Trophoblast cell (in vitro differentiated cells and primary cell): ENCODE measurements at regions not wholly inside any gene's neighbourhood (a gene's known extent, or its start where the extent isn't known, plus 50 kb on each side); places are given as distances from the start of the nearest gene placed in this dataset.
A peak's percentile ranks its signal among the peaks of the same experiment; 100 is the strongest.
"Not testable (repeated sequence)": the region's sequence is repeated elsewhere in the genome, so short reads cannot be mapped to it uniquely, and the experiment has no call there.

Experiments
- DNase-seq, 2 donors: peaks; one replicate each; pipeline ENCODE4 v3.0.0-alpha.2; 2016
- H2AFZ ChIP-seq: 2 replicates; pipeline ENCODE4 v1.6.1; 2013; ENCODE audit warnings: low read length, moderate library complexity, mild to moderate bottlenecking; ENCODE audit not compliant: insufficient read depth, poor library complexity
- H2AK5ac ChIP-seq: 2 replicates; pipeline ENCODE4 v1.6.1; 2013; ENCODE audit warnings: mild to moderate bottlenecking, low read length
- H2BK120ac ChIP-seq: 2 replicates; pipeline ENCODE4 v1.6.1; 2013; ENCODE audit warnings: low read length, mild to moderate bottlenecking, moderate library complexity; ENCODE audit not compliant: insufficient read depth, poor library complexity
- H2BK12ac ChIP-seq: 2 replicates; pipeline ENCODE4 v1.6.1; 2013; ENCODE audit warnings: mild to moderate bottlenecking, low read length, moderate library complexity
- H2BK5ac ChIP-seq: 2 replicates; pipeline ENCODE4 v1.6.1; 2013; ENCODE audit warnings: low read length, low read depth, moderate library complexity, mild to moderate bottlenecking; ENCODE audit not compliant: poor library complexity
- H3K14ac ChIP-seq: 2 replicates; pipeline ENCODE4 v1.6.1; 2013; ENCODE audit warnings: mild to moderate bottlenecking, low read length
- H3K18ac ChIP-seq: 2 replicates; pipeline ENCODE4 v1.6.1; 2013; ENCODE audit warnings: mild to moderate bottlenecking, low read length
- H3K23ac ChIP-seq: 2 replicates; pipeline ENCODE4 v1.6.1; 2013; ENCODE audit warnings: low read length
- H3K27ac ChIP-seq: 2 replicates; pipeline ENCODE4 v1.5.1; 2013; ENCODE audit warnings: low read depth, mild to moderate bottlenecking, inconsistent platforms, low read length, moderate library complexity
- H3K27me3 ChIP-seq: 2 replicates; pipeline ENCODE4 v1.6.1; 2013; ENCODE audit warnings: inconsistent platforms, mild to moderate bottlenecking, low read length, moderate library complexity; ENCODE audit not compliant: insufficient read depth
- H3K36me3 ChIP-seq, 2 experiments: 1 replicate in 1 of 2; 2 replicates in 1 of 2; pipeline ENCODE4 v1.6.1; 2013; ENCODE audit warnings: low read length in 2 of 2, mild to moderate bottlenecking in 2 of 2, moderate library complexity in 1 of 2; ENCODE audit not compliant: insufficient read depth in 2 of 2, control insufficient read depth in 1 of 2
- H3K4ac ChIP-seq: 2 replicates; pipeline ENCODE4 v1.6.1; 2013; ENCODE audit warnings: low read depth, mild to moderate bottlenecking, low read length, moderate library complexity
- H3K4me1 ChIP-seq, 2 experiments: 1 replicate in 1 of 2; 2 replicates in 1 of 2; pipeline ENCODE4 v1.6.1; 2013; ENCODE audit warnings: low read length in 2 of 2, mild to moderate bottlenecking in 2 of 2, moderate library complexity in 1 of 2; ENCODE audit not compliant: insufficient read depth in 2 of 2, control insufficient read depth in 1 of 2
- H3K4me2 ChIP-seq: 2 replicates; pipeline ENCODE4 v1.6.1; 2013; ENCODE audit warnings: inconsistent platforms, mild to moderate bottlenecking, low read length, moderate library complexity
- H3K4me3 ChIP-seq: 2 replicates; pipeline ENCODE4 v1.5.1; 2013; ENCODE audit warnings: mild to moderate bottlenecking, low read depth, low read length, inconsistent platforms
- H3K79me1 ChIP-seq: one replicate; pipeline ENCODE4 v1.6.1; 2013; ENCODE audit warnings: low read length
- H3K79me2 ChIP-seq: 2 replicates; pipeline ENCODE4 v1.6.1; 2013; ENCODE audit warnings: low read length, mild to moderate bottlenecking; ENCODE audit not compliant: control insufficient read depth, insufficient read depth, poor library complexity
- H3K9ac ChIP-seq: 2 replicates; pipeline ENCODE4 v1.6.1; 2013; ENCODE audit warnings: mild to moderate bottlenecking, low read length
- H3K9me3 ChIP-seq: 2 replicates; pipeline ENCODE4 v1.6.1; 2013; ENCODE audit warnings: low read depth, mild to moderate bottlenecking, control low read depth, inconsistent platforms, low read length; ENCODE audit not compliant: insufficient read depth
- H4K12ac ChIP-seq: 2 replicates; pipeline ENCODE4 v1.6.1; 2013; ENCODE audit warnings: low read depth, mild to moderate bottlenecking, low read length, moderate library complexity
- H4K8ac ChIP-seq: 2 replicates; pipeline ENCODE4 v1.6.1; 2013; ENCODE audit warnings: low read depth, mild to moderate bottlenecking, low read length, moderate library complexity
- H4K91ac ChIP-seq: one replicate; pipeline ENCODE4 v1.6.1; 2013; ENCODE audit warnings: low read depth, mild to moderate bottlenecking, low read length, moderate library complexity
- WGBS: extraction: QIAGEN DNeasy Blood & Tissue Kit; methylation state at CpG from one replicate; pipeline ENCODE4 v1.1.7; 2013; ENCODE audit warnings: missing lambda C conversion rate; ENCODE audit not compliant: insufficient read length, insufficient coverage; ENCODE audit errors: extremely low coverage; 5-methylcytosine and 5-hydroxymethylcytosine counted together

DNA sequence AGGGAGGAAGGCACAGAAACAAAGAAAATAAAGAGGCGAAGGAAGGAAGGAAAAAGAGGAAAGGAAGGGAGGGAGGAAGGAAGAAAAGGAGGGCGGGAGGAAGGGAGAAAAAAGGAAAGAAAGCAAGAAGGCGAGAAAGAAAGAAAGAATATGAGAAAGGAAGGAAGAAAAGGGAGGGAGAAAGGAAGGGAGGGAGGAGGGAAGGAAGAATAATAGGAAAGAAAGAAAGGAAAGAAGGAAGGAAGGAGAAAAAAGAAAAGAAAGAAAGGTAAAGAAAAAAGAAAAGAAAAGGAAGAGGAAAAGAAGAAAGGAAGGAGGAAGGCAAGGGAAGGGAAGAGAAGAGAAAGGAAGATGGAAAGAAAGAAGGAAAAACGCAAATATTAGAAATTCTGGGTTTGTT lies 145.2 kb upstream of the TP53TG3C start:
- WGBS: no CpG with 5 or more reads among the region's 4 CpGs
- not testable (repeated sequence) for H3K4ac ChIP-seq, H4K8ac ChIP-seq, H3K27me3 ChIP-seq, H4K12ac ChIP-seq, H3K9ac ChIP-seq, H3K14ac ChIP-seq, H2AFZ ChIP-seq, H3K27ac ChIP-seq, H2BK5ac ChIP-seq, H3K79me2 ChIP-seq, H2BK120ac ChIP-seq, H3K4me1 ChIP-seq, H3K23ac ChIP-seq, H3K9me3 ChIP-seq, H2AK5ac ChIP-seq, H2BK12ac ChIP-seq, H3K18ac ChIP-seq, H3K4me2 ChIP-seq, H3K36me3 ChIP-seq, H3K79me1 ChIP-seq, H3K4me3 ChIP-seq, H4K91ac ChIP-seq, DNase-seq

DNA sequence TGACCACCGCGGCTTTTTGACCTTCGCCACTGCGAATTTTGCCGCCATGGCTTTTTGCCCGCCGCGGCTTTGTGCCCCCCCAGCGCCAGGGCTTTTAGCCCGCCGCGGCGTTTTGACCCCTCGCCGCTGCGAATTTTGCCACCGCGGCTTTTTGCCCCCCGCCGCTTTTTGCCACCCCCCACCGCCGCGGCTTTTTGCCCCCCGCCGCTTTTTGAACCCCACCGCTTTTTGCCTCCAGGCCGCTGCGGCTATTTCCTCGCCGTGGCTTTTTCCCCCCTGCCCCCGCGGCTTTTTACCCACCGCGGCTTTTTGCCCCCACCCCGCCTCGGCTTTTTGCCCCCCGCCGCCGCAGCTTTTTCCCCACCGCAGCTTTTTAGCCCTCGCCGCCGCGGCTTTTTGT lies 134.8 kb upstream of the TP53TG3C start:
- WGBS: no CpG with 5 or more reads among the region's 44 CpGs

DNA sequence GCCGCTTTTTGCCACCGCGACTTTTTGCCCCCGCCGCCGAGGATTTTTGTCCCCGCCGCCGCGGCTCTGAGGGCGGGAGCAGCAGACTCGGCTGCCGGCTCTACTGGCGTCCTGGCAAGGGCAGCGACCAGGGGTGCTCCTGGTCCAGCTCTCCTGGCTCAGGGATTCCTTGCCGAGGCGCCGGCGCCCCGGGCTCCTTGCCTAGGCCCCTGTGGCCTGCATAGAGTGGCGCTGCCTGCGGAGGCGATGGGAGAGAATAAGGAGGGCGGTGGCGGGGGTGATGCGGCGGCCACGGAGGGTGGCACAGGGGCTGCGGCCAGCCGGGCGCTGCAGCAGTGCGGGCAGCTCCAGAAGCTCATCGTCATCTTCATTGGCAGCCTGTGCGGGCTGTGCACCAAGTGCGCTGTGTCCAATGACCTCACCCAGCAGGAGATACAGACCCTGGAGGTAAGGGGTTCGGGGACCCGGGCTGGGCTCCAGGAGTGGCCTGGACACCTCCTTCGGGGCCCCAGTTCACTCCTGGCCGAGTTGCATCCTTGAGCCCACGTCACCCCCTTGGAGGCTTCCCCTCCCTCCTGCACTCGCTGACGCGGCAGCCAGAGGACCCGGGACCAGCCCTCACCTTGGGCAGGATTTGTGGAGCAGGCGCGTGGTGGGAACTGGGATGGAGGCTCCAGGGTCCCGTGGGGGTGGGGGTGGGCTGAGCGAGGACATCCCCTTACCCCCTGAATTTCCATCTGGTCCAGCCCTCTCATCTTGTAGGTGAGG lies 134.2 kb upstream of the TP53TG3C start:
- H4K8ac ChIP-seq: not testable (repeated sequence)

More for the DNA sequence above, 134.8 kb upstream of the TP53TG3C start:
- Histone ChIP-seq H4K91ac (no peak overlapping the region), H3K4me3 (no peak overlapping the region), H3K23ac (no peak overlapping the region), H4K8ac (no peak overlapping the region), H3K4me1 (no peaks in the 10 kb centered on the region), H2AK5ac (no peak overlapping the region), H3K14ac (no peak overlapping the region), H3K9ac (no peak overlapping the region), H3K18ac (no peak overlapping the region), H3K79me2 (no peaks in the 10 kb centered on the region), H3K27ac (no peak overlapping the region), H3K4ac (no peak overlapping the region), H3K27me3 (no peaks in the 10 kb centered on the region), H2AFZ (no peak overlapping the region), H4K12ac (no peak overlapping the region), H3K4me2 (no peak overlapping the region), H2BK5ac (no peak overlapping the region), H2BK12ac (no peak overlapping the region), H3K9me3 (no peaks in the 10 kb centered on the region), H3K79me1 (no peaks in the 10 kb centered on the region), H3K36me3 (no peaks in the 10 kb centered on the region), H2BK120ac (no peak overlapping the region)
- peak in 1 of 2 donors; percentile 0 for DNase-seq

DNA sequence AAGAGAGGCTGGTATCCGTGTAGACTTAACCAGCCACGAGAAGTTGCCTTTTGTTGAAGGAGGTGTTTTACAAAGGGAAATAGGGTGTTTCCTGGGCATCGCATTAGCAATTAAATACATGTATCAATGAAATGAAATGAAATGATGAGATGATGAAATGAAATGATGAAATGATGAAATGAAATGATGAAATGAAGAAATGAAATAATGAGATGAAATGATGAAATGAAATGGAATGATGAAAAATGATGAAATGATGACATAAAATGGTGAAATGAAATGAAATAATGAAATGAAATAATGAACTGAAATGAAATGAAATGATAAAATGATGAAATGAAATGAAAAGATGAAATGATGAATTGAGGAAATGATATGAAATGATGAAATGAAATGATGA lies 131.3 kb upstream of the TP53TG3C start:
- H3K36me3 ChIP-seq, H2AFZ ChIP-seq, H3K14ac ChIP-seq, H4K8ac ChIP-seq, H2AK5ac ChIP-seq, H3K4me1 ChIP-seq, H2BK5ac ChIP-seq, H2BK12ac ChIP-seq, H3K9me3 ChIP-seq, H3K4me2 ChIP-seq, H3K4me3 ChIP-seq, H3K9ac ChIP-seq, H4K12ac ChIP-seq, H3K27me3 ChIP-seq, H3K79me2 ChIP-seq, H4K91ac ChIP-seq, H3K23ac ChIP-seq, H3K27ac ChIP-seq, H2BK120ac ChIP-seq, H3K4ac ChIP-seq, H3K18ac ChIP-seq, H3K79me1 ChIP-seq: not testable (repeated sequence)
- no CpG with 5 or more reads among the region's 3 CpGs for WGBS
- peak in 1 of 2 donors; percentile 0 for DNase-seq

More for the DNA sequence above, 134.2 kb upstream of the TP53TG3C start:
- not testable (repeated sequence) for H2BK5ac ChIP-seq, H3K9ac ChIP-seq, H3K27ac ChIP-seq, H3K9me3 ChIP-seq, H2BK12ac ChIP-seq, H3K4me3 ChIP-seq, H3K27me3 ChIP-seq, H2AK5ac ChIP-seq, H3K14ac ChIP-seq, H3K79me2 ChIP-seq, DNase-seq, H2AFZ ChIP-seq, H3K4me2 ChIP-seq, H3K36me3 ChIP-seq, H3K79me1 ChIP-seq, H4K12ac ChIP-seq, H2BK120ac ChIP-seq, H3K4ac ChIP-seq, H3K4me1 ChIP-seq, H3K23ac ChIP-seq, H4K91ac ChIP-seq, H3K18ac ChIP-seq
- WGBS: no CpG with 5 or more reads among the region's 48 CpGs
